ENCODE measurements at regions not wholly inside any gene's neighbourhood (a gene's known extent, or its start where the extent isn't known, plus 50 kb on each side); places are given as distances from the start of the nearest gene placed in this dataset.

GRCh38 chr2:150351922-150352321 lies 135.5 kb downstream of the RND3 start:
- no peak for DNase-seq (ENCODE audit: low spot score in 2 of 2)
- no peaks in the 10 kb centered on the region for H3K9me3 ChIP-seq
- H3K36me3 ChIP-seq: no peaks in the 10 kb centered on the region
- H3K4me1 ChIP-seq: no peaks in the 10 kb centered on the region
- H3K4me3 ChIP-seq: no peak overlapping the region
- no peak overlapping the region for H3K27ac ChIP-seq
- H3K27me3 ChIP-seq: no peaks in the 10 kb centered on the region
- TF ChIP-seq, protein P1, sequence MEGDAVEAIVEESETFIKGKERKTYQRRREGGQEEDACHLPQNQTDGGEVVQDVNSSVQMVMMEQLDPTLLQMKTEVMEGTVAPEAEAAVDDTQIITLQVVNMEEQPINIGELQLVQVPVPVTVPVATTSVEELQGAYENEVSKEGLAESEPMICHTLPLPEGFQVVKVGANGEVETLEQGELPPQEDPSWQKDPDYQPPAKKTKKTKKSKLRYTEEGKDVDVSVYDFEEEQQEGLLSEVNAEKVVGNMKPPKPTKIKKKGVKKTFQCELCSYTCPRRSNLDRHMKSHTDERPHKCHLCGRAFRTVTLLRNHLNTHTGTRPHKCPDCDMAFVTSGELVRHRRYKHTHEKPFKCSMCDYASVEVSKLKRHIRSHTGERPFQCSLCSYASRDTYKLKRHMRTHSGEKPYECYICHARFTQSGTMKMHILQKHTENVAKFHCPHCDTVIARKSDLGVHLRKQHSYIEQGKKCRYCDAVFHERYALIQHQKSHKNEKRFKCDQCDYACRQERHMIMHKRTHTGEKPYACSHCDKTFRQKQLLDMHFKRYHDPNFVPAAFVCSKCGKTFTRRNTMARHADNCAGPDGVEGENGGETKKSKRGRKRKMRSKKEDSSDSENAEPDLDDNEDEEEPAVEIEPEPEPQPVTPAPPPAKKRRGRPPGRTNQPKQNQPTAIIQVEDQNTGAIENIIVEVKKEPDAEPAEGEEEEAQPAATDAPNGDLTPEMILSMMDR (IDR thresholded peaks at IDR 0.05): no peak
- TF ChIP-seq EP300 (IDR thresholded peaks at IDR 0.05) (no peak), POLR2AphosphoS5 (IDR thresholded peaks at IDR 0.05) (no peak), POLR2A (IDR thresholded peaks at IDR 0.05) (no peak)

DNA sequence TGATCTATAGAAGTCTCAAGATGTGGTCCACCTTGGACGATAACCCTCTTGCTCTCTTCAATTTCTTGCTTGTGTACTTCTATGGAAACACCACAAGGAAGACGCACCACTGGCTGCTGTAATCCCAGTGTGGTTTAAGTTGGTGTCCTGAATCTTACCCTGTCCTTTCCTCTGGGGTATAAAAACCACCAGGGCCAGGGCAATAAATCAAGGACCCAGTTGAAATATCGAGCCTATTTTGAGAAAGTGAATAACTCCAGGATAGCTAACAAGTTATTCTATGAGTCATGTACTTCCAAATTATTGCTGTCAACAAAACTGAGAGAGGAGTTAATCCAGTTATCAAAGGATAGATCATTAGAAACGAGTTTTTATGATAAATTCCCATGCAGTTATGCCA lies 137.0 kb downstream of the RND3 start:
- 70% methylated on average over 4 of the region's 4 CpGs for WGBS
- TF ChIP-seq, protein P1 (IDR thresholded peaks at IDR 0.05): no peak
- TF ChIP-seq POLR2AphosphoS5 (IDR thresholded peaks at IDR 0.05) (no peak), POLR2A (IDR thresholded peaks at IDR 0.05) (no peak), EP300 (IDR thresholded peaks at IDR 0.05) (no peak)
- H3K36me3 ChIP-seq: no peaks in the 10 kb centered on the region
- H3K4me3 ChIP-seq: no peak overlapping the region
- H3K27ac ChIP-seq: no peak overlapping the region
- H3K9me3 ChIP-seq: no peaks in the 10 kb centered on the region
- no peaks in the 10 kb centered on the region for H3K4me1 ChIP-seq
- DNase-seq (ENCODE audit: low spot score in 2 of 2): no peak
- no peaks in the 10 kb centered on the region for H3K27me3 ChIP-seq

GRCh38 chr2:150346806-150347205 lies 140.7 kb downstream of the RND3 start:
- Histone ChIP-seq H3K36me3 (no peaks in the 10 kb centered on the region), H3K27ac (no peak overlapping the region), H3K4me3 (no peak overlapping the region), H3K4me1 (no peaks in the 10 kb centered on the region), H3K9me3 (no peaks in the 10 kb centered on the region), H3K27me3 (no peaks in the 10 kb centered on the region)
- WGBS: 96% methylated on average over 4 of the region's 4 CpGs
- no peak for DNase-seq (ENCODE audit: low spot score in 2 of 2)
- TF ChIP-seq, protein P1 (IDR thresholded peaks at IDR 0.05): no peak
- TF ChIP-seq POLR2AphosphoS5 (IDR thresholded peaks at IDR 0.05) (no peak), POLR2A (IDR thresholded peaks at IDR 0.05) (no peak), EP300 (IDR thresholded peaks at IDR 0.05) (no peak)

GRCh38 chr2:150341982-150342680 lies 145.3 kb downstream of the RND3 start:
- 52% methylated on average over 4 of the region's 4 CpGs for WGBS
- Histone ChIP-seq H3K4me3 (no peak overlapping the region), H3K27ac (no peak overlapping the region), H3K9me3 (no peaks in the 10 kb centered on the region), H3K27me3 (no peaks in the 10 kb centered on the region), H3K4me1 (peaks cover 10% of the 10 kb centered on the region), H3K36me3 (no peaks in the 10 kb centered on the region)
- TF ChIP-seq POLR2A (IDR thresholded peaks at IDR 0.05) (no peak), POLR2AphosphoS5 (IDR thresholded peaks at IDR 0.05) (no peak), EP300 (IDR thresholded peaks at IDR 0.05) (no peak)
- TF ChIP-seq, protein P1 (IDR thresholded peaks at IDR 0.05): no peak
- no peak for DNase-seq (ENCODE audit: low spot score in 2 of 2)

- Histone ChIP-seq H3K27ac (no peak overlapping the region), H3K27me3 (no peaks in the 10 kb centered on the region), H3K4me1 (peaks cover 10% of the 10 kb centered on the region), H3K4me3 (no peak overlapping the region), H3K36me3 (no peaks in the 10 kb centered on the region), H3K9me3 (no peaks in the 10 kb centered on the region)
- WGBS: 26% methylated on average over 3 of the region's 3 CpGs
- no peak for DNase-seq (ENCODE audit: low spot score in 2 of 2)
- TF ChIP-seq, protein P1 (IDR thresholded peaks at IDR 0.05): no peak
- TF ChIP-seq POLR2AphosphoS5 (IDR thresholded peaks at IDR 0.05): no peak
- TF ChIP-seq EP300 (IDR thresholded peaks at IDR 0.05): no peak
- TF ChIP-seq POLR2A (IDR thresholded peaks at IDR 0.05): no peak
These were observed 147.5 kb downstream of the RND3 start for GRCh38 chr2:150339951-150340350.

All from suprapubic skin (tissue), 4 donors.